Thoracic aorta (tissue), 2 donors: ENCODE measurements at regions not wholly inside any gene's neighbourhood (a gene's known extent, or its start where the extent isn't known, plus 50 kb on each side); places are given as distances from the start of the nearest gene placed in this dataset.

Source experiments
- ATAC-seq: fragments of 150-250 bp; one replicate; pipeline ENCODE4 v1.8.0; 2017; ENCODE audit warnings: low read depth; ENCODE audit not compliant: insufficient number of reproducible peaks, low FRiP score
- DNase-seq: peaks from one replicate; pipeline ENCODE4 v3.0.0-alpha.2; 2020; ENCODE audit warnings: low spot score
- H3K27ac ChIP-seq, 2 donors: fragments of 200-600 bp; sonication (generic); 1 replicate in 1 of 2; 2 replicates in 1 of 2; pipeline ENCODE4 v1.5.1; 2016; ENCODE audit warnings: mild to moderate bottlenecking in 2 of 2, moderate library complexity in 2 of 2
- H3K27me3 ChIP-seq: fragments of 200-600 bp; sonication (generic); replicated peaks from 2 replicates; pipeline ENCODE4 v1.6.0; 2016; ENCODE audit warnings: mild to moderate bottlenecking; ENCODE audit not compliant: insufficient read depth
- H3K36me3 ChIP-seq: fragments of 200-600 bp; sonication (generic); one replicate; pipeline ENCODE4 v1.5.1; 2016
- H3K4me1 ChIP-seq, 2 donors: fragments of 200-600 bp; sonication (generic); 1 replicate in 1 of 2; 2 replicates in 1 of 2; pipeline versions ENCODE4 v1.5.1 to v1.6.0; 2016; ENCODE audit warnings: low read depth in 2 of 2, mild to moderate bottlenecking in 1 of 2; ENCODE audit not compliant: control insufficient read depth in 1 of 2
- H3K4me3 ChIP-seq: fragments of 200-600 bp; sonication (generic); 2 replicates; pipeline ENCODE4 v1.5.1; 2016; ENCODE audit warnings: mild to moderate bottlenecking
- H3K9me3 ChIP-seq: fragments of 200-600 bp; sonication (generic); 2 replicates; pipeline ENCODE4 v1.5.1; 2016
- TF ChIP-seq, protein P1 (sequence below): fragments of 200-600 bp; sonication (generic); IDR thresholded peaks from one replicate; pipeline ENCODE4 v1.5.1; 2019; ENCODE audit warnings: antibody characterized with exemption

DNA sequence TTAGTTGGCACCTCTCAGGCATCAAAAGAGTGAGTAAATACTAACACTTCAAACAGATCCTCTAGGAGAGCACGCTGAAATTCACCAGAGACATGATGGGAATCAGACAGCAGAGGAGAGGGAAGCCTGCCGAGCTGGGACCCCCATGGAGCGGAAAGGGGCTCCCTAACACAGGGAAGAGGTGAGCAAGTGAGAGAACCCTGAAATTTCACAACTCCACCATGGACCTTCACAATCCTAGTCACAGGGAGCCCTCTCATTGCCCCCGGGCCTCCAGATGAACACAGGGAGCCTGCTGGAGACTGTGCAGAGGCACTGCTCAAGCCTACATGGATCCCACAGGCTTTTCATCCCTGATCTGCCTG is 59.2 kb upstream of the ANTXRL start:
- ATAC-seq: no peak
- H3K4me3 ChIP-seq: no peak overlapping the region
- no peak overlapping the region for H3K27ac ChIP-seq
- H3K4me1 ChIP-seq: no peaks in the 10 kb centered on the region
- H3K36me3 ChIP-seq: no peaks in the 10 kb centered on the region
- H3K27me3 ChIP-seq: no peaks in the 10 kb centered on the region
- no peaks in the 10 kb centered on the region for H3K9me3 ChIP-seq
- DNase-seq: no peak
- TF ChIP-seq, protein P1, sequence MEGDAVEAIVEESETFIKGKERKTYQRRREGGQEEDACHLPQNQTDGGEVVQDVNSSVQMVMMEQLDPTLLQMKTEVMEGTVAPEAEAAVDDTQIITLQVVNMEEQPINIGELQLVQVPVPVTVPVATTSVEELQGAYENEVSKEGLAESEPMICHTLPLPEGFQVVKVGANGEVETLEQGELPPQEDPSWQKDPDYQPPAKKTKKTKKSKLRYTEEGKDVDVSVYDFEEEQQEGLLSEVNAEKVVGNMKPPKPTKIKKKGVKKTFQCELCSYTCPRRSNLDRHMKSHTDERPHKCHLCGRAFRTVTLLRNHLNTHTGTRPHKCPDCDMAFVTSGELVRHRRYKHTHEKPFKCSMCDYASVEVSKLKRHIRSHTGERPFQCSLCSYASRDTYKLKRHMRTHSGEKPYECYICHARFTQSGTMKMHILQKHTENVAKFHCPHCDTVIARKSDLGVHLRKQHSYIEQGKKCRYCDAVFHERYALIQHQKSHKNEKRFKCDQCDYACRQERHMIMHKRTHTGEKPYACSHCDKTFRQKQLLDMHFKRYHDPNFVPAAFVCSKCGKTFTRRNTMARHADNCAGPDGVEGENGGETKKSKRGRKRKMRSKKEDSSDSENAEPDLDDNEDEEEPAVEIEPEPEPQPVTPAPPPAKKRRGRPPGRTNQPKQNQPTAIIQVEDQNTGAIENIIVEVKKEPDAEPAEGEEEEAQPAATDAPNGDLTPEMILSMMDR: no peak

DNA sequence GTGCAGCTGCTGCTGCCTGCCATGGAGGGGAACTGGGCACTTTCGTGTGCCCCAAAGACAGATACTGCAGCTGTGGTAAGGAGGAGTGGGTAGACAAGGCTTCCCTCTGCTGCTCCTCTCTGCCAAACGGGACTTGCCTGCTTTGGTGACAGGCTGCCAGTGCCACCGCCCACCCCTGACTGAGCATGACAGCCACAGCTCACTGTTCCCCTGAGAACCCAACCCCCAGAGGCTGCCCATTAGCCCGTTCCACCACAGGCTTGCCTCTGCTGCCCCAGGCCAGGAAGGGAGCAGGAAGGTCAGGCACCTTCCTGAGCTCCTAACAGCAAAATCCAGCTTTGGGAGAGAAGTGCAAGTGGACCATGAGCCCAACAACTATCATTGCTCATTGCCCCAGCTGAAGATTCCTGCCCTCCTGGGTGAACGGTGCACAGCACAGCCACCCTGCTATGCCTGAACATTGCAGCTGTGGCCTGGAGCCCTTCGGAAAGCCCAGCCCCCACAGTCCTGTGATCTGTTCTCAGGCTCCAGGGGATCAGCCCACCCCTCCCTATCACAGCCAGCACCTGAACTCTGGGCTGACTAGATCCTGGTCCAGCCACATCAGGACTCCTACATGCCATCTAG is 58.7 kb upstream of the ANTXRL start:
- peak; percentile 18 for ATAC-seq
- no peak overlapping the region for H3K27ac ChIP-seq

DNA sequence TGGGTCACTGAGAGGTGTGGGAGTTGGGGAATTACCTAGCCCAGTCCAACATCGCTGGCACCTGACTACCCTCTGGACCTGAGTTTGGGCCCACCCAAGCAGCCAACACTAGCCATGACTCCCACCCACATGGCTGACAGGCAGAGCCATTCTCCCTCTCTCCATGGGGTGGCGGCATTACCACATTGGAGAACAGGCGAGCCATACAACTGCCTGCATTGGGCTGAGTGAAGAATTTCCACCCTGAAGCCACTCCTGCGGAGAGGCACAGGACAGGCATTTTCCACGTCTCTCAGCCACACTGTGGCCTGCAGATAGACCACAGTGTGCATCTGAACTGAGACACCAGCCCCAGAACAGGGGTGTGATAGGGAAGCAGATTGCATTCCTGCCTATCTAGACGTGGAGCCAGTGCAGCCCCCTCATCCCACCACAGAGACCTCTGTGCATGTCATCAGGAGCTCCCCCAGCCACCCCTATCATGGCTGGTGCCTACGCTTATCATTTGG is 58.2 kb upstream of the ANTXRL start:
- no peak overlapping the region for H3K4me3 ChIP-seq
- peak; percentile 79 for ATAC-seq
- peak; percentile 19 for DNase-seq

More for the DNA sequence above, 58.7 kb upstream of the ANTXRL start:
- Histone ChIP-seq H3K4me3 (no peak overlapping the region), H3K9me3 (no peaks in the 10 kb centered on the region), H3K27me3 (no peaks in the 10 kb centered on the region), H3K4me1 (no peaks in the 10 kb centered on the region), H3K36me3 (no peaks in the 10 kb centered on the region)
- TF ChIP-seq, protein P1: no peak
- DNase-seq: no peak

DNA sequence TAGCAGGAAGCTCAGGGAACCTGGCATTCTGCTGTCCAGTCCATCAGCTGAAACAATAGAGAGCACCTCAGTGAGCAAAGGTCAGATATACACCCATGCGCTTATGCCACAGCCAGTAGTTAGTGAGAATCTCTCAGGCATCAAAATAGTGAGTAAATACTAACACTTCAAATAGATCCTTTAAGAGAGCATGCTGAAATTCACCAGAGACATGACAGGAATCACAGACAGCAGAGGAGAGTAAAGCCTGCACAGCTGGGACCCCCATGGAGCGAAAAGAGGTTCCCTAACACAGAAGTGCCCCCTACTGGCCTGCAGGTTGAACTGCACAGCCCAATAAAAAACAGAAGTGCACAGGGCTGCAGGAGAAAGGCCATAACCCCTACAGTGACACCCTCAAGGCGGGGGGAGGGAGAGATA is 57.6 kb upstream of the ANTXRL start:
- Histone ChIP-seq H3K9me3 (no peaks in the 10 kb centered on the region), H3K4me1 (no peaks in the 10 kb centered on the region), H3K4me3 (no peak overlapping the region), H3K27ac (no peak overlapping the region), H3K36me3 (no peaks in the 10 kb centered on the region), H3K27me3 (no peaks in the 10 kb centered on the region)
- TF ChIP-seq, protein P1: peak; percentile 40
- ATAC-seq (no peak), DNase-seq (no peak)

More for the DNA sequence above, 58.2 kb upstream of the ANTXRL start:
- Histone ChIP-seq H3K27ac (no peak overlapping the region), H3K36me3 (no peaks in the 10 kb centered on the region), H3K4me1 (no peaks in the 10 kb centered on the region), H3K9me3 (no peaks in the 10 kb centered on the region), H3K27me3 (no peaks in the 10 kb centered on the region)
- TF ChIP-seq, protein P1: peak; percentile 87

GRCh38 chr10:46230615-46231014 is 56.2 kb upstream of the ANTXRL start:
- Histone ChIP-seq H3K27me3 (no peaks in the 10 kb centered on the region), H3K27ac (no peak overlapping the region), H3K9me3 (no peaks in the 10 kb centered on the region), H3K4me3 (no peak overlapping the region), H3K4me1 (no peaks in the 10 kb centered on the region), H3K36me3 (no peaks in the 10 kb centered on the region)
- TF ChIP-seq, protein P1: no peak
- ATAC-seq (no peak), DNase-seq (no peak)
